ENCODE measurements at regions not wholly inside any gene's neighbourhood (a gene's known extent, or its start where the extent isn't known, plus 50 kb on each side); places are given as distances from the start of the nearest gene placed in this dataset.

DNA sequence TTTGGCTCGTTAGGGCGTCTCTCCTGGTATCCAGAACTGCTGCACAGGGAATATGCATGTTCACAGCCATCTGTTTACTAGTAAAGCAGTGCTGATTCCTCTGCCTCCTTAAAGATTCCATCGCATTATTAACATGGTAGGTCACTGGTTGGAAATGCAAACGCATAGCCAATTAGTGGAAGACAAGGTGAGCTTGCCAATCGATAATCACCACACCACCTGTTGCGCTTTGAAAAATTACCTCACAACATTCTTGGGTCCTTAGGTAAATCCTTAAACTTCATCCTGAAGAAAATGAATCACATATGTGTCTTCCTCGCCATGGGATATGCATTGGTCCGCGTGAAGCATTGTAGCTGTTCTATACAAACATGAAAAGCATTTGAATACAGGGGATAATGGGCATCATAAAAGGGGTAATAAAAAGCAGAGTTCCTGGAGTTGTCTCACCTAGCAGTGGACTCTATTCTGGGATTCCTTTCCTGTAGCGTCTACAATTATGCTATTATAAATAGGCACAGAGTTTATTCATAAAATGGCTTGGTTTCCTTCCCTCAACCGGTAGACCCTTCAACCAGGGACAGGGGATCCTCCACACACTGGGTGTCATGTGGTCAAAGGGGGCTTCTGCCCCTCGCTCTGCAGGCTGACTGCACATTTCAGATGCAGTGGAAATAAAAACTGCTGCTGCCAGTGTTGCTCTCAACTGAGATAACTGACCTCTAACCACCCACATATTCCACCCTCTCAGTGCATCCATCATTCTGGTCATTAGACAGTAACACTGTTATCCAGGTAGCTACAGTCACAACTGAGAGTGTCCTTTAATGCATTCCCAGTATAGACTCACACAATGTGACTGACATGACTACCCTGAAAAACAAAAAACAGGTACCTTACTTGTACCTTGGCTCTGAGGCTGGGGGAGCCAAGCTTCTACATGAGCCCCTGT lies 389.2 kb upstream of the NFE2L3 start:
- no peak overlapping the region for H3K4me3 ChIP-seq (ENCODE audit: low read depth, low read length)

GRCh38 chr7:25763463-25763860 lies 388.5 kb upstream of the NFE2L3 start:
- no peak overlapping the region for H3K4me3 ChIP-seq (ENCODE audit: low read depth, low read length)

DNA sequence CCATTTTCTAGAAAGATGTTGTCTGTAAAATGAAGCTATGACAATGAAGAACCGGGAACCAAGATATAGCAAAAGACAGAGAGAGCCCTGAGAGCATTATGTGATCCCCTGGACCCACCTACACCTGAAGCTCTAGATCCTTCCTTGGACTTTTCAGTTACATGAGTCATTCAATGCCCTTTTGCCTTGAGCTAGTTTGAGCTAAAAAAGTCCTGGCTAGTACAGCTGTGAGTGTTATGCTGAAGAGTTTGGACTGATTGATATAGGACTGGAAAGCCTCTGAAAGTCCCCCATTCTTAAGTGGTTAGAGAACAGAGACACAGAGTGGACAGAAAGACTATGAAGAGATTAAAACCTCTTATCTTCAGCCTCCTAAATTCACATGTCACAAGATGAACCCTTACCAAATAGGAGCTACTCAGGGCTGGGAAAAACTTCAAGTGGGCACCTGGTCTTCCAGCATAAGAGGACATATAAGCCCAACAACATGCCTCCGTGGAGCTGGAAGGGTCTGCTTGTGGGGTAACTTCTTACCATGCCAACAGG lies 386.8 kb upstream of the NFE2L3 start:
- H3K4me3 ChIP-seq (ENCODE audit: low read depth, low read length), result no peak overlapping the region

- H3K4me3 ChIP-seq (ENCODE audit: low read depth, low read length), result no peak overlapping the region
These were observed 381.8 kb upstream of the NFE2L3 start for GRCh38 chr7:25770235-25770634.

DNA sequence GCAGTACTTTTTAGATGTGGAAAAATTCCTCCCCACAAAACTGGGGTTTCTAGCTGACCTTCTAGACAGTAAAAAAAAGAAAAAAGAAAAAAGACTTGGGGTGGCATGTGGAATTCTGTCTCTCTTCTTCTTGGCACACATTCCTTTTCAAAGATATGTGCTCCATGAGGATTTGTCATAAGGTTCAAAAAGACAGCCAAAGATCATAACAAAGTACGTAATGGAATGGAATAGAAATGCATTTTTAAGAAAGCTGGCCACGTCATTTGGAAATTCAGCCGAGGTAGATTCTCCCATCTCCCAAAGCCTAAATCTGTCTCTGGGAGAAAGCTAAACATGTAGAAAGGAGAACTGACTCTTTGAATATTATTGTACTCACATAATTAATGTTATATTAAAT lies 381.3 kb upstream of the NFE2L3 start:
- no peak overlapping the region for H3K4me3 ChIP-seq (ENCODE audit: low read depth, low read length)

DNA sequence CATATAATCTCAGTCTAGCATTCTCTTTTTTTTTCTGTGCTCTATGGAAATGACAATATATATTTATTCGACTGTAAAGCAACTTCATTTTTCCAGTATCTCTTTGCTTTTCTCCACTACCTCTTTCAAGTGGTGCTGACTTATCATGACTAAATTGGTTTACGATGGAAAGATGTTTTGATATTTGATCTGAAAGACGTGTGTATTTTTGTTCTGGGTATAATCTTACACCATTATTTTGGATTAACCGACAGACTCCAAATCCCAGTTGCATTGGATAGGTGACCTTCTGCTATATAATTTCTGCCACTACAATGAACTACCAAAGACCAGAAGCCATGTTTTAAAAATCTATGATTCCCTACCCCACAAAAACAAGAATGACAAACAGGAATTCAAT lies 380.5 kb upstream of the NFE2L3 start:
- H3K4me3 ChIP-seq (ENCODE audit: low read depth, low read length), result no peak overlapping the region

- no peak overlapping the region for H3K4me3 ChIP-seq (ENCODE audit: low read depth, low read length)
These were observed 379.2 kb upstream of the NFE2L3 start for GRCh38 chr7:25772802-25773201.

DNA sequence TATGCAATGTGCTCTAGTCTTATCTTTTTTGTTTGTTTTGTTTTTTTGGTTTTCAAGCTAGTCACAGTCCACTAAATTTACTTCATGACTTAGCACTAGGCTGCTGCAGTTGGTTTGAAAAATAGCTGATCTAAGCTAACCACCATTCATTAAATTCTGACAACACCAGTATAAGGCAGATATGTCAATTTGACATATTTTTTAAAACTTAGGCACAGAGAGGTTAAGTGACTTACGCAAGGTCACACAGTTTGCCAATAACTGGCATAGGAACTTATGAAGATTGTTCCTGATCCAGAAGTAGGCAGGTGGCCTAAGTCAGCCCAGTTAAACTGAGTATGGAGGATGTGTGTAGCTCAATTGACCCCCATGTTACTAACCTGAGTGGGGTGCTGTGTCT lies 377.3 kb upstream of the NFE2L3 start:
- H3K4me3 ChIP-seq (ENCODE audit: low read depth, low read length), result no peak overlapping the region

DNA sequence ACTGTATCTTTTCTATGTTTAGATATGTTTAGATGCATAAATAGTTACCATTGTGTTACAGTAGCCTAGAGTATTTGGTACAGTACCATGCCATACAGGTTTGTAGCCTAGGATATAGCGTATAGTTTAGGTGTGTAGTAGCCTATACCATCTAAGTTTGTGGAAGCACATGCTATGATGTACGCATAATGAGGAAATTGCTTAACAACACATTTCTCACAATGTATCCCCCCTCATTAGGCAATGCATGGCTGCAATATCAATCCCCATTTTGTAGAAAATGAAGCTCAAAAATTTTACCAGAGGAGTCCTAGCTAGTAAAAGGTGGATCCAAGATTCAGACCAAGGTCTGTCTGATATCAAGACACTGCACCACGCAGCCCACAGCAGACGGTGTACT lies 376.4 kb upstream of the NFE2L3 start:
- no peak overlapping the region for H3K4me3 ChIP-seq (ENCODE audit: low read depth, low read length)

GRCh38 chr7:25775999-25776743 lies 375.8 kb upstream of the NFE2L3 start:
- no peak overlapping the region for H3K4me3 ChIP-seq (ENCODE audit: low read depth, low read length)

- H3K4me3 ChIP-seq (ENCODE audit: low read depth, low read length), result no peak overlapping the region
These were observed 375.3 kb upstream of the NFE2L3 start for GRCh38 chr7:25776744-25777123.

DNA sequence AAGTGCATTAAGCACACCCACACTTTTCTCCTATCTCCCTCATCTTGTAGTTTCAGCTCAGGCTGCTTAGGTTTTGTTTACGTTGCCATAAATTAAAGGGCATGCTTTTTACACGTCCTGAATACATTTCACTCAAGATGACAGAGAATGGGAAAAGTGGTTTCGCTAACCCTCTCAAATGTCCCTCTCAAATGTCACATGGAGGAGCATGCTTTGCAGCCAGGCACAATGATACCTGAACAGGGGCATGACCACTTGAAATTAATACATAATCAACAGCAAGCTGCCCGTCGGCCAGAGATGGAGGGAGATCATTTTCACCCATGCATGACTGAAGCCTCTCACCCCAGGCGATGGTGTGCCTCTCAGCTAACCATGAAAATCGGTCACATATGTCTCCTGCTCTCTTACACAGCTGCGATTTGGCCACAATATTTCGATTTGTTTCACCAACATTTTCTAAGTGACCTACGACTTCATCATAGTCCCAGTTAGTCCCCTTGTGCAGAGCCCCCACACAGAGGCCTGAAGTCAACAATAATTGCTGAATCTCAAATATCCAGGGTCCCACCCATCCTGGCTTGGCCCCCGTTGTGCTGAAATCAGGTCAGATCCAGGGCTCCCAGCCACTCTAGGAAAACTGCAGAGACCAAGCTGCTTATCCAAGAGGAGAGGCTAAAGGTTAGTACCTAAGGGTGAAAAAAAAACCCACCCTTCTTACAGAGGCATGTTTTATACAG lies 373.9 kb upstream of the NFE2L3 start:
- H3K4me3 ChIP-seq (ENCODE audit: low read depth, low read length), result no peak overlapping the region

- H3K4me3 ChIP-seq (ENCODE audit: low read depth, low read length), result no peak overlapping the region
These were observed 372.9 kb upstream of the NFE2L3 start for GRCh38 chr7:25779002-25779546.

DNA sequence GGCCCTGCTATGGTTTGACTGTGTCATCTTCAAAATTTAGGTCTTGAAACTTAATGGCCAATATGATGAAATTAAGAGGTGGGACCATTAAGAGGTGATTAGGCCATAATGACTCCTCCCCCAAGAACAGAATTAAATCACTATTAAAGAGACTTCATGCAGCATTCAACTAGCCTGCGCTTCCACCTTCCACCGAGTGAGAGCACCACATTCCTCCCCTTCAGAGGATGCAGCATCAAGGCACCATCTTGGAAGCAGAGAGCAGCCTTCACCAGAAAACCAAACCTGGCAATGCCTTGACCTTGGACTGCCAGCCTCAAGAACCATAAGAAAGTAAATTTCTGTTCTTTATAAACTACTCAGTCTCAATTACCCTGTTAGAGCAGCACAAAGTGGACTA lies 371.1 kb upstream of the NFE2L3 start:
- H3K4me3 ChIP-seq (ENCODE audit: low read depth, low read length), result no peak overlapping the region

DNA sequence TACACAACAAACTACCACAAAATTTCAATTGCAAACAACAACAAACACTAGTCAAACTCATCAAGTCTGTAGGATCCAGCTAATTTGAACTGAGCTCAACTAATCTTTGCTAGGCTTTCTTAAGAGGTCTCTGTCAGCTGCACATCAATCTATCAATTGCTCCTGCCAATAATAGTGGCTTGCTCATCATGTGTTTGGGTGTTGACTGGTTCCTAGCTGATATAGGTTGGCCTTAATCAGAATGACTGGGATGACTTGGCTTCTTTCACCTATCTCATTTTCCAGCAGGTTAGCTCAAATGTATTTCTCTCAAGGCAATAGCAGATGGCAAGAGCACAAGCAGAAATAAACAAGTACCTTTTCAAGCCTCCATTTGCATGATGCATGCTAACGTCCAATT lies 370.3 kb upstream of the NFE2L3 start:
- H3K4me3 ChIP-seq (ENCODE audit: low read depth, low read length), result no peak overlapping the region

DNA sequence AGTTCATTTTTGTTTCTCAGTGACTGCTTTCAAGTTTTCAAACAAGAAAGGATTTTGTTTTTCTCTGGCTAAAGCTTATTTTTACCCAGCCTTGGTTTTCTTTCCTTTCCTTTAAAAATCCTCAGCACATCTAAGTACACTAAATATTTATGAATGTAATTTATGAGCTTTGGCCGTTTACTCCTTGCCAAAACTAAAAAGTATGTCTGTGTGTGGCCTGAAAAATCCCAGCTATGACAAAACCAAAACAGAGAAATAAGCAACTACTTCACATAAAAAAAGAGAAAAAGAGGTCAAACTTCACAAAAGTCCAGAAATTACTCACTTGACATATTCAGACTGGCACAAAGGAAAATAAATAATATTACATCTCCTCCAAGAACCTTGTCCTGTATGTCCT lies 365.1 kb upstream of the NFE2L3 start:
- no peak overlapping the region for H3K4me3 ChIP-seq (ENCODE audit: low read depth, low read length)

- no peak overlapping the region for H3K4me3 ChIP-seq (ENCODE audit: low read depth, low read length)
These were observed 364.7 kb upstream of the NFE2L3 start for GRCh38 chr7:25787336-25787735.

DNA sequence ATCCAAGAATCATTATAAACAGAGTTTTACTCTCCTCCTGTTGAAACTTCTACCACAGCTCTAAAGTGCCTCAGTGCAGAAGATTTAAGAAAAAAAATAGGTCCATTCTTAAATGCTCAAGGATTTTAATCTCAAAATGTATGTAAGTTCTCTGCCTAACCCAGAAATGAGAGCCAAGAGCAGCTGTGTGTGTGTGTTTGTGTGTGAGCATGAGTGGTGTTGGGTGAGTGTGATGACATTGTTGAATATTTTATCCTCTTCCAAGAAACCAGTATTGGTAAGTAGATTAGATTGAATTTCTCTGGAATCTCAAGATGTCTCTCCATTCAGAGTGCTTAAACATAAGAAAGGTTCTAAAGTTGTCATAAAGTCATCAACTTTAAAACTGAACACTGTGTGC lies 363.6 kb upstream of the NFE2L3 start:
- no peak overlapping the region for H3K4me3 ChIP-seq (ENCODE audit: low read depth, low read length)

DNA sequence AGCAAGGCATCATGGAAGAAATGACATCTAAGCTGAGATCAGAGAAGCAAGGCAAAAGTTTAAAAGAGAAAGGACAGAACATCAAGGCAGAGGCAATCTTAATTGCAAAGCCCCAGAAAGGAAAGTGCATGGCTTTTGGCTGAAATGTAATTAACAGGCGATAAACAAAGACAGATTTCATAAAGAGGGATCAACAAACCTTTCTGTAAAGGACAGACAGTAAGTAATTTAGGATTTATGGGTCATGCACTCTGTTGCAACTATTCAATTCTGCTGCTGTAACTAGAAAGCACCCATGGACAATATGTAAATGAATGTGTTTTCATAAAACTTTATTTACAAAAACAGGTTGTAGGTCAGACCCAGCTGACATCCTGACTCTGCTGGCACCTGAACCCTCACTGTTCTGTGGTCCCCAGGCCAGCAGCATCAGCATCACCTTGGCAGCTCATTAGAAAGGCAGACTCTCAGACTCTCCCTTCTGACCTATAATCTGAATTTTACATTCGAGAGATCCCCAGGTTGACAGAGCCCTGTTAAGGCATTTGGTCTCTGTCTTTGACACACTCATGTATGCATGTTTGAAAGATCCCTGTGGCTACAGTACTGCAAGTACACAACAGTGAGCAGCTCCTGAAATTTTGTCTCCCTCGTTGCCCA lies 362.9 kb upstream of the NFE2L3 start:
- H3K4me3 ChIP-seq (ENCODE audit: low read depth, low read length), result no peak overlapping the region

Data from iPS-11a (cell line).